ENCODE measurements at regions not wholly inside any gene's neighbourhood (a gene's known extent, or its start where the extent isn't known, plus 50 kb on each side); places are given as distances from the start of the nearest gene placed in this dataset.

DNA sequence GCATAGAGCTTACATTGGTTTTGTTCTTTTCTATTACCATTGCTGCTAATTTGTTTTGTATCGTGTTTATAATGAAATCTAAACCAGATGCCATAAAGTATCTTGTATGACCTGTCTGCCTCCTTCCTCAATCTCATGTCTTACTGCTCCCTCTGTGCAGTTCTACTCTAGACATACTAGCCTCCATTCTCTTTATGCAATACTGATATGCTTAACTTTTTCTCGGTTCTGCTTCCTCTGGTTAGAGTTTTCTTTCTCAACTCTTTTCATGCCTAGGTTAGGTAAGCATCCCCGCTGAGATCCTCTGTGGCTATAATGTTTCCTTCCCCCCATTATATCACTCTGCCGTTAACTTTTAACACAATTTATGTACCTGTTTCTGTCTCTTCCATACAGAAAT, 852.3 kb downstream of the TRHDE start:
- TF ChIP-seq, protein P1, sequence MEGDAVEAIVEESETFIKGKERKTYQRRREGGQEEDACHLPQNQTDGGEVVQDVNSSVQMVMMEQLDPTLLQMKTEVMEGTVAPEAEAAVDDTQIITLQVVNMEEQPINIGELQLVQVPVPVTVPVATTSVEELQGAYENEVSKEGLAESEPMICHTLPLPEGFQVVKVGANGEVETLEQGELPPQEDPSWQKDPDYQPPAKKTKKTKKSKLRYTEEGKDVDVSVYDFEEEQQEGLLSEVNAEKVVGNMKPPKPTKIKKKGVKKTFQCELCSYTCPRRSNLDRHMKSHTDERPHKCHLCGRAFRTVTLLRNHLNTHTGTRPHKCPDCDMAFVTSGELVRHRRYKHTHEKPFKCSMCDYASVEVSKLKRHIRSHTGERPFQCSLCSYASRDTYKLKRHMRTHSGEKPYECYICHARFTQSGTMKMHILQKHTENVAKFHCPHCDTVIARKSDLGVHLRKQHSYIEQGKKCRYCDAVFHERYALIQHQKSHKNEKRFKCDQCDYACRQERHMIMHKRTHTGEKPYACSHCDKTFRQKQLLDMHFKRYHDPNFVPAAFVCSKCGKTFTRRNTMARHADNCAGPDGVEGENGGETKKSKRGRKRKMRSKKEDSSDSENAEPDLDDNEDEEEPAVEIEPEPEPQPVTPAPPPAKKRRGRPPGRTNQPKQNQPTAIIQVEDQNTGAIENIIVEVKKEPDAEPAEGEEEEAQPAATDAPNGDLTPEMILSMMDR (IDR thresholded peaks at IDR 0.05; ENCODE audit: poor library complexity), result no peak
- no peak for TF ChIP-seq EZH2 (IDR thresholded peaks at IDR 0.05; ENCODE audit: borderline replicate concordance)

Data from hepatocyte (in vitro differentiated cells).